ENCODE measurements at regions not wholly inside any gene's neighbourhood (a gene's known extent, or its start where the extent isn't known, plus 50 kb on each side); places are given as distances from the start of the nearest gene placed in this dataset.
"Not testable (repeated sequence)": the region's sequence is repeated elsewhere in the genome, so short reads cannot be mapped to it uniquely, and the experiment has no call there.

DNA sequence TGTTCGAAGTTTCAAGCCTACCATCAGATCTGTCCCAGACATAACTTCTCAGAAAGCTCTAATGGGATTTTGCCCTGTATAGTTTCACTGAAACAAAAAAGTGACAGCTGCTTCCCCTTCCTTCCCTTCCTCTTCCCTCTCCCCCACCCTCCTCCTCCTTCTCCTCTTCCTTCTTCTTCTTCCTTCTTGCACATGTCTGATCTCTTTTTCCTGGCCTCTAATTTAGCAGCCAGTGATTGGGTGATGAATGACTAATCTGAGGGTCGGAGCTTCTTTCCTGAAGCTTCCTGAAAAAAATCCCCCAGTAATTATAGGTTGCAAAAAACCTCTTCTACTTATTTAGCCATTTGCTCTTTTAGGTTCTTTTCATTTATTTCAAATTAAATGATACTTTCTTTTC lies 168.7 kb downstream of the POTEB3 start:
- no peaks in the 10 kb centered on the region for H3K79me2 ChIP-seq (ENCODE audit: insufficient read depth)
- no peaks in the 10 kb centered on the region for H3K36me3 ChIP-seq (replicated peaks in 1 of 2; ENCODE audit: control insufficient read depth in 1 of 2, insufficient read depth in 2 of 2, low read length in 1 of 2)
- no peaks in the 10 kb centered on the region for H4K20me1 ChIP-seq (ENCODE audit: insufficient read depth)
- 0 out of 4 replicates have a peak, but pooled peaks cover 0 to 8% of the 10 kb centered on the region in 2 experiments for H3K4me1 ChIP-seq (ENCODE audit: control insufficient read depth in 1 of 2, insufficient read depth in 2 of 2, low read depth in 1 of 2, low read length in 1 of 2)
- H3K9ac ChIP-seq: no peak overlapping the region
- ChIA-PET CTCF (interaction anchor here (5.4 kb wide), 1 partner anchor 13 kb away, joined by 28 read pairs; no protein-coding TSS in a partner anchor), POLR2A (no interaction called here)
- TF ChIP-seq MEF2A (IDR thresholded peaks at IDR 0.05; ENCODE audit: borderline replicate concordance, low read depth): no peak
- no peak for TF ChIP-seq TEAD4 (IDR thresholded peaks at IDR 0.05; ENCODE audit: borderline replicate concordance, insufficient read depth)
- H3F3A ChIP-seq (replicated peaks; ENCODE audit: insufficient read depth): peaks cover 8% of the 10 kb centered on the region
- no peaks in the 10 kb centered on the region for H3K9me3 ChIP-seq
- no peak overlapping the region for H3K4me3 ChIP-seq (ENCODE audit: low read depth in 2 of 2, low read length in 1 of 2)
- no peak overlapping the region for H3K27ac ChIP-seq (ENCODE audit: low read depth in 2 of 2, low read length in 1 of 2)
- no peaks in the 10 kb centered on the region for H3K9me2 ChIP-seq
- no peak overlapping the region for H3K4me2 ChIP-seq
- H3K27me3 ChIP-seq (ENCODE audit: insufficient read depth): no peaks in the 10 kb centered on the region
- no peak for DNase-seq
- 0% methylated on average over 2 of the region's 2 CpGs for whole genome bisulfite sequencing (ENCODE audit: low lambda C conversion rate)
- no peak overlapping the region for H2AFZ ChIP-seq (ENCODE audit: low read depth)

DNA sequence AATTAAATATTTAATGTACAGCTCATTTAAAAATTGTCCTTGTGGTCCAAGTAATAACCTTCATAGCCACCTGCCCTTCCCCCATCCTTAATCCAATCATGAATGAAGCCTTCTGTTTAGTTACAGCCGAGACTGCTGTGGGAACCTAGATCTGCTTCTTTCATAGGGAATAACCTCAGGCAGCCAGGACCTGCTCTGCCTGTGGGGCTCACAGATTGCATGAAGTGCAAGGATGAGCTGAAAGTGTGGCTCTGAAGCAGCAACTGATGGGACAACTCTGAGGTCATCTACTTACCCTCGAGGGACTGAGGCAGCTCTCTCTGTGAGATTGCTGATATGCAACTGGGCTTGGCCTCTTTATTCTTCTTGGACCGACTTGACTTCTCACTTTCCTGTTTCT lies 169.8 kb downstream of the POTEB3 start:
- Histone ChIP-seq H3F3A (replicated peaks; ENCODE audit: insufficient read depth) (peaks cover 8% of the 10 kb centered on the region), H4K20me1 (ENCODE audit: insufficient read depth) (no peaks in the 10 kb centered on the region), H3K9ac (no peak overlapping the region), H3K27ac (ENCODE audit: low read depth in 2 of 2, low read length in 1 of 2) (no peak overlapping the region), H3K4me3 (ENCODE audit: low read depth in 2 of 2, low read length in 1 of 2) (no peak overlapping the region), H3K79me2 (ENCODE audit: insufficient read depth) (no peaks in the 10 kb centered on the region), H3K9me3 (no peaks in the 10 kb centered on the region), H2AFZ (ENCODE audit: low read depth) (no peak overlapping the region), H3K4me1 (ENCODE audit: control insufficient read depth in 1 of 2, insufficient read depth in 2 of 2, low read depth in 1 of 2, low read length in 1 of 2) (0 out of 4 replicates have a peak, but pooled peaks cover 0 to 8% of the 10 kb centered on the region in 2 experiments), H3K27me3 (ENCODE audit: insufficient read depth) (no peaks in the 10 kb centered on the region), H3K9me2 (no peaks in the 10 kb centered on the region), H3K4me2 (no peak overlapping the region), H3K36me3 (replicated peaks in 1 of 2; ENCODE audit: control insufficient read depth in 1 of 2, insufficient read depth in 2 of 2, low read length in 1 of 2) (no peaks in the 10 kb centered on the region)
- 2% methylated on average over 3 of the region's 3 CpGs for WGBS (ENCODE audit: low lambda C conversion rate)
- TF ChIP-seq GATA2 (CRISPR knock-in tag; IDR thresholded peaks at IDR 0.05) (no peak), RXRA (IDR thresholded peaks at IDR 0.05; ENCODE audit: borderline replicate concordance, low read depth) (no peak), NFIC (IDR thresholded peaks at IDR 0.05; ENCODE audit: borderline replicate concordance) (no peak)
- TF ChIP-seq, protein P1, sequence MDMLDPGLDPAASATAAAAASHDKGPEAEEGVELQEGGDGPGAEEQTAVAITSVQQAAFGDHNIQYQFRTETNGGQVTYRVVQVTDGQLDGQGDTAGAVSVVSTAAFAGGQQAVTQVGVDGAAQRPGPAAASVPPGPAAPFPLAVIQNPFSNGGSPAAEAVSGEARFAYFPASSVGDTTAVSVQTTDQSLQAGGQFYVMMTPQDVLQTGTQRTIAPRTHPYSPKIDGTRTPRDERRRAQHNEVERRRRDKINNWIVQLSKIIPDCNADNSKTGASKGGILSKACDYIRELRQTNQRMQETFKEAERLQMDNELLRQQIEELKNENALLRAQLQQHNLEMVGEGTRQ (IDR thresholded peaks at IDR 0.05; ENCODE audit: borderline replicate concordance, low read depth, low read length): no peak
- DNase-seq: no peak
- POLR2A ChIA-PET: no interaction called here
- CTCF ChIA-PET: no interaction called here

DNA sequence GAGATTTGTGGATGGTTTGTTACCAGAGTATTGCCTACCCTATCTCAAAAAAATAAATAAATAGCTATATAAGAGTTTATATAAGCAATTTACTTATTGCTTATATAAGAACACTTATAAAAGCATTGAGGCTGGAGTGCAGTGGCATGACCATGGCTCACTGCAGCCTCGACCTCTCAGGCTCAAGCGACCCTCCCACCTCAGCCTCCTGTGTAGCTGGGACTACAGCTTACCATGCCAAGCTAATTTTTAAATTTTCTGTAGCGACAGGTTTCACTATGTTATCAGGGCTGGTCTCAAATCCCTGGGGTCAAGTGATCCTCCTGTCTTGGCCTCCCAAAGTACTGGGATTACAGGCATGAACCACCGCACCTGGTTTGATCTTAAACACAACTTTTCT lies 170.6 kb downstream of the POTEB3 start:
- CTCF ChIA-PET: interaction anchor here (1.0 kb wide), 1 partner anchor 15 kb away, joined by 4 read pairs; no protein-coding TSS in a partner anchor
- WGBS (ENCODE audit: low lambda C conversion rate): 7% methylated on average over 4 of the region's 4 CpGs
- not testable (repeated sequence) for H3K9me3 ChIP-seq

More for the DNA sequence above, 170.6 kb downstream of the POTEB3 start:
- H3K4me1 ChIP-seq (ENCODE audit: control insufficient read depth in 1 of 2, insufficient read depth in 2 of 2, low read depth in 1 of 2, low read length in 1 of 2); H3K27ac ChIP-seq (ENCODE audit: low read depth in 2 of 2, low read length in 1 of 2); H3K9me2 ChIP-seq; H3K79me2 ChIP-seq (ENCODE audit: insufficient read depth); H4K20me1 ChIP-seq (ENCODE audit: insufficient read depth); H3K4me3 ChIP-seq (ENCODE audit: low read depth in 2 of 2, low read length in 1 of 2); H3K4me2 ChIP-seq; POLR2A ChIA-PET; DNase-seq; H3K27me3 ChIP-seq (ENCODE audit: insufficient read depth); H3K36me3 ChIP-seq (replicated peaks in 1 of 2; ENCODE audit: control insufficient read depth in 1 of 2, insufficient read depth in 2 of 2, low read length in 1 of 2); H3F3A ChIP-seq (replicated peaks; ENCODE audit: insufficient read depth); H3K9ac ChIP-seq; H2AFZ ChIP-seq (ENCODE audit: low read depth): not testable (repeated sequence)
